Central memory CD4-positive, alpha-beta T cell (primary cell): ENCODE measurements at regions not wholly inside any gene's neighbourhood (a gene's known extent, or its start where the extent isn't known, plus 50 kb on each side); places are given as distances from the start of the nearest gene placed in this dataset.

ENCODE experiments used
- DNase-seq: peaks from one replicate; pipeline ENCODE4 v3.0.0; 2022

GRCh38 chr6:56345376-56345995, 98.1 kb upstream of the COL21A1 start:
- no peak for DNase-seq

DNA sequence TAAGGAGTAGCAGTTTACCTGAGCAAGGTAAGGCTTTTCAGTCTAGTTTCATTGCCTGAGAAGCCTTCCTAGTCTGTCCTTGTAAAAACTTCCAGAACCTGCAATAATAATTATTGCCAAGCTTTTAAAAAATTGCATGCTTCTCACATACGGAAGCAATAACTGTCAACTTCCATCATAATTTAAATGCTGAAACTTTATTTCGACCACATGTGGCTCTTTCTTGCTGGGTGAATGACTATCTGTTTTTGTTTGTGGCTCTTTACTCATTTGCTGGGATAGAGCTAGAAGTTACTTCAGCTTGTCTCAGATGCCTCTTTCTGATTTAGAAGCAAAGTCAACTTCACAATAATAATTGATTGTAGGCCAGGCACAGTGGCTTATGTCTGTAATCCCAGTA, 95.9 kb upstream of the COL21A1 start:
- no peak for DNase-seq

DNA sequence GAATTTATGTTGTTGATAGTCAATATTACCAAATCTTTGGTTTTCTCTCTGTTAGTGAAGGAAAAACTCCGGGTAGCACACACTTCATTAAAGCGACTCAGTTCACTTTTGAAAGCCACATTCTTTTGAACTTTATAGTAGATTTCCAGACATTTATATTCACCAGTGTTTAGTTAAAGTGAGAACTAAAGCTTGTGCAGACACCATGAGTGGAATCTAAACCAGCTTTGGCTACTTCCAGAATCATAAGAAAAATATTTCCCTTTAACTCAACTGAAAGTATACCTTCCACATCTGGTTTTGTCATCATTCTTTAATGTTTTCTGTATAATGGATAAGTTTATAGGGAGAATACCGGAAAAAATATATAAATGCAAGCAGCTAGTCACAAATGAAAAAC, 92.1 kb upstream of the COL21A1 start:
- no peak for DNase-seq

DNA sequence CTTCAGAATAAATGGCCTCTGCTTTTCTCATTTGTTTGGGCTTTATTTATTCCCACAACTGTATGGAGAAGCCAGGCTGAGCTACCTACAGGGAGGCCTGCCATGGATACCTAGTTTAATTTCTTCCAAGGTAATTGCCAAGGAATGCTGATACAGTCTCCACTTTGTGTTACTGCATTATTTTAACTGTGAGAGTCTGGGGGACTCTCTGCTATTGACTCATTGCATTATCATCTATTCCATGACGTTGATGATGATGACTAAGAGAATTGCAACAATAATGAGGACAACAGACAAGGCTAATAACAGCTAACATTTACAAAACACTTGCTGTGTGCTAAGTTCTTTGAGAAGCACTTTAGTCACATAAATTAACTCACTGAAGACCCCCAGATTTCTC, 88.3 kb upstream of the COL21A1 start:
- DNase-seq = no peak

GRCh38 chr6:56334937-56335336, 87.6 kb upstream of the COL21A1 start:
- no peak for DNase-seq

GRCh38 chr6:56329271-56330050, 82.1 kb upstream of the COL21A1 start:
- DNase-seq = no peak

DNA sequence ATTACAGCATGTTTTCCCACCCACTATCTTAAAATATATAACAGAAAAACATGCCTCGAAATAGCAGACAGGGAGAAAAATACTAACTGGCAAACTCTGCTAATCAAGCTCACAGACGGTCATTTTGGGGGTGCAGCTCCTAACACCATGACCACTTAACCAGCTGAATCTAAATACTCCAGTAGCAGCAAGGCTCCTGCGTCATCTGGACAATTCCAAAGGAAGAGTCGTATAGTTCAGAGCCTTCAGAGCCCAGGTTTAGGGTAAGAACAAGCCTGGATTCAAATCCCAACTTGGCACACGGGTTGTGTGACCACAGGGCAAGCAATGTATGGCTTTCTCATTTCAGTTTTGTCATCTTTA, 81.3 kb upstream of the COL21A1 start:
- no peak for DNase-seq

GRCh38 chr6:56327946-56328727, 80.8 kb upstream of the COL21A1 start:
- no peak for DNase-seq

DNA sequence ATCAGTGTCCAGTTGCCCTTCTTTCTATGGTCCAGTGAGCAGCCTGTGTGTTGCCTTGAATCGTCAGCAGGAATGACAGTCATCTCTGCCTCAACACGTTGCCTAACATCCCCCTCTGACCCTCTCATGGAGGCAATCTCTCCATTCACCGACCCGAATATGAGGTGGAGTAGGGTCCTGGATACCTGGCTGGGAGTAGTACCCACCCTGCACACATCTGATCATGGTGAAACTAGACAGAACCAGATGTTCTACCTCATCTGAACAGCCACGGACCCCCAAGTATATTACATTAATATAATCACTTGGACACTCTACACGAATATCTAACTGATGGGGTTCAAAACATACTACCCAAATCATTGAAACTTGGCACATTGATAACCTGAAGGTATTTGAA, 77.0 kb upstream of the COL21A1 start:
- no peak for DNase-seq

- DNase-seq = no peak
These were observed 71.5 kb upstream of the COL21A1 start for GRCh38 chr6:56318851-56319250.

DNA sequence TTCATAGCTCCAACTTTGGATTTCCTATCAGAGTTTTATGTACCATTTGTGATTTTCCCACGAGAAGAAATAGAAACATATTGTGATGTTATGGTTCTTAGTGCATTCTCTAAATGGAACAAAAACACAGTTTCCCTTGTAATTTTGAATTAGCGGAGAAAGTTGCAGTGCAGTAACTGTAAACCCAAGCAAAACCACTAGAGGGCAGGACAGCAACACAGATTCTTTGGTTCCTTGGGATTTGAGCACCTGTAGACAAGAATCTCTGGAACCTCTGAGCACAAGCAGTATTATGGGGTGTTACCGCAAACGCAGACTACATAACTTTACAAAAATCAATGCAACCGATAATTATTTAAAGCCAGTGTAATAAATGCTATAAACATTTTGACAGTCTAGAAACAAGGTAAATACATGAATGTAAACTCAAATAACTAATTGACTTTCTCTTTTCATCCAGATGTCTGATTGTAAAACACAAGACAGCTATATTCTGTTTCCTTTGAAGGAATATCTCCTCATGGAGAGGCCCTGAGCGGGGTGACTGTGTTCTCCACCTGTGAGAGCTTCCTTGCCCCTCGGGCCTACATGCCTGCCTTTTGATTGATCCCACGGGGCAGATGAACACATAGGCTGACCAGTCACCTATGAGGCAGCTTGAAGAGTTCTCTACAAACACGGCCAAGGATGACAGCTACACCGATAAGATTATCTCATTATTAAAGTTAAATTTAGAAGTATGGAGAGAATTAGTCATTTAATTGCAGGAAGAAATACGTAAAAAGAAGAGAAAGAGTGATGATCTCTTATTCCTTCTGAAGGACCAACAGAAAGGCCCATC, 67.5 kb upstream of the COL21A1 start:
- DNase-seq = no peak

DNA sequence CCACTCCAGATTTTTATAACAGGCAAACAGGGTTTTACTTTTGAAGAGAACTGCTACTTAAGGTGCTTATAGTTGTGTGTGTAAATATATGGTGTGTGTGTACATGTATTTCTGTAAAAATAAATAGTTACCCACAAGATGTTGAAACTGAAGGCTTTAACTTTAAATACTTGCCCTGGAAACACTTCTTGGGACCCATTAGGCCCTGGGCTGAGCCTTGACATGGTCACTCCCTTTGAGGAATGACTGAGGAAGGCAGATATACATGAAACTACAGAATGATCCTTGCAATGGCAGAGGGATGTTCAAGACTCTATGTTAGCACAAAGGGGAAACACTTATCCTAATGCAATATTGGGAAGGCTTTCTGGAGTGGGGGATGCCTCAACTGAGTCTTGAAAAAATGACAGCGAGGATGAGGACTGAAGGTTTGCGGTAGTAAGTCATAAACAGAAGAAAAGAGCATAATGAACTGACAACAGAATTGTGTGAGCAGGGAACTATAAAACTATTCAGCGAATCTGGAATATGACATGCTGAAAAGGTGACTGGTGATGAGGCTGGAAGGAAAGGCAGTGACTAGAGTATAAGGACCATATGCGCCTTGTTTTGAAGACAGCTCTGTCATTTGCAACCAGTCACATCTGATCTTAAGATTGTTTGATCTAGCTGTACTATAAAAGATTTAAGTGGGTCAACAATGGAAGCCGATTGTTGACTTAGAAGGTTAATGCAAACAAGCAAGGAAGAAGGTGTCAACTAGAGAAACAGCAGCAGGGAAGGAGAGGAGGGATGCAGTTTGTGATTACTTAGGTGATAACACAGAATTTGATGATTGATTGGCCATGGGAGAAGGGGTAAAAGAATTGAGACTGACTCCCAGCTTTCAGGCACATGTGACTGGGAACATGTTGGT, 64.4 kb upstream of the COL21A1 start:
- DNase-seq = no peak

DNA sequence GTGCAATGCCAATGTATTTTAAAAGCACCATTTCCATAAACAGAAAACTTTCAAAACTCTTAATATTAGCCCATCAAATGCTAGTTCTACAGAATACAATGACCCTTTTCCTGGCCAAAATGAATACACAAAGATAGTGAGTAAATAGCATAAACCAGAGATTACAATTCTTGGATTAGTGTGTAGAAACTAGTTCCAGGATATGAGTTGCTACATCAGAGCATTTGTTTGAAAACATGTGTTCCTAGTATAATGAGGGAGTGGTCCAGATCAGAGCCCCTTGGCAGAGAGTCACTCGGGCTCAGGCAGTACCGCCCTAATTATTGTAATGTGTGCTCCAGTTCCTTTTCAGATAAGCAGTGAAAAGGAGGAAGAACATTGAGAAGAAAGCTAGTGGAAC, 63.7 kb upstream of the COL21A1 start:
- no peak for DNase-seq

GRCh38 chr6:56310241-56310640, 62.9 kb upstream of the COL21A1 start:
- no peak for DNase-seq

DNA sequence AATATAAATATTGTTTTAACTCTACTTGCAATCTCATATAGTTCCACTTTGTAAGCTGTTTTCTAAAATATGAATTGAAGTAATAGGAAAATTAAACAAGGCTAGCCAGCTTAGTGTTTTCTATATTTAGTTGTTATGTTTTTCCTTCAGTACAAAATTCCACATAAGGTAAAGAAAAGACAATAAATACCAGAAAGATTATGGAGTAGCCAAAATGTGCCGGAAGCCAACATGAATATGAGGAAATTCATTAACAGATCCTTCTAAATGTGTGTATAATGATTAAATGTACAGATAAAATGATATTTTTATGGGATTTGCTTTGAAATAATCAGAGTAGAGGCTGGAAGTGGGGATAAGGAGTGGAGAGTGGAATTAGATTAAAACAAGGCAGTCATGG, 52.5 kb upstream of the COL21A1 start:
- no peak for DNase-seq

DNA sequence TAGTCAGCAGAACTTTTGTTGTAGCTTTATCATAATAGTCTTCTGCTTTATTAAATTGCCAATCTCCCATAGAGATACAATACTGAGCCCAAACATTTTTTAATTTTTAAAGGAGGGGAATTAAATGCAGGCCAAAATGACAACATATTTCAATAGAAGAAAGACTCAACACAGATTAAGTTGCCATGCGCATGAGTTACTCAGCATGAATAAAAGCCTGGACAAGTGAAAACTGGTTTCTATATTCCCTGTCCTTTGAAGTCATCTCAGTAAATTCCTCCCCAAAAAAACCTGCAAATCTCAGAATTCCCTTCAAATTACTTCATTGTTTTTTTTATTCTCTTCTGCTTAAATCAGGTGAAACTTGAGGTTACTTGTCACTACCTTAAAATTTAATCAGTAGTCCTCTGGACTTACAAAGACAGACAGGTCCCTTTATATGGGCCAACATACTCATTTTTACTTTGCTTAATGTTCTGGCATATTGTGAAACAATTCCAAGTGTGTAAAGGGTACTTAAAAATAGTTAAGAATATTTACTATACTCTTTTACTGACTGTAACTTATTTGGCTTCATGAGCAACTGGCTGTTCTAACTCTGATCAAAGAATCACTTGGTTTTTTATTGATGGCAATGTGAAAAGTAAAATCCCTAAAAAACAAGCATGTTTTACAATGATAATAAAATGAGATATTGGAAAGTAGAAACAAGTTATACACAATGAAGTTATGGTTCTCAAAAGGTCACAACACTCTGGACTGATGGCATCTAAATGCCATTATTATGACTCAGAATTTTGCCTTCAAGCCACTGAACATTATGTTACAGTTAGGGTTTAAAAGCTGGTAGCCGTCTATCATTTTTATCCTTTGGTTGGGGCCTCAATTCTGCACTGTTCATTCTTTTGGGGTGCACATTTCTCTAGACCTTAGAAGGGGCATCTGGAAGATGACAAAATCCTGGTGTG, 49.9 kb upstream of the COL21A1 start:
- no peak for DNase-seq
